SK-N-SH (cell line): ENCODE measurements at regions not wholly inside any gene's neighbourhood (a gene's known extent, or its start where the extent isn't known, plus 50 kb on each side); places are given as distances from the start of the nearest gene placed in this dataset.

Experiments
- JUND ChIP-seq: IDR thresholded peaks from 2 replicates; pipeline ENCODE4 v1.4.0; 2012
- TF ChIP-seq, protein P1 (sequence below): IDR thresholded peaks from 2 replicates; pipeline ENCODE4; 2012
- TF ChIP-seq, protein P2 (sequence below): fragments of 200-600 bp; sonication (generic); IDR thresholded peaks from 2 replicates; pipeline ENCODE4 v1.6.1; 2017; ENCODE audit warnings: antibody characterized with exemption, mild to moderate bottlenecking, moderate library complexity

DNA sequence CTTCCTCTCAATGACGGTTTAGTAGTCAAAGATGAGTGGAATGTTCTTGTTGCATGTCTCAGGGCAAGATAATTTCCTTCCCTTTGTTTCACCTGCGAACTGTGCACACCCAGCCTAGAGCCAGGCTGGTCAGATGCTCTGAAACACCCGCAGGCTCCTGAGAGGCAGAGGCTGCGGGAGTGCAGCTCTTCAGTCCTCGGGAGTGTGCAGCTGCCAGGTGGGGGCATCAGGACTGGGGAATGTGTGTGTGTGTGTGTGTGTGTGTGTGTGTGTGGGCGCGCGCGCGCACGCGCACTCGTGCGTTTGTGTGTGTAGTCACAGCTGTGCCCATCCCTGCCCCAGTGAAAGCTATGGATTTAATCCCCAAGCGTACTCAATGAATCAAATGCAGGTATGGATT, 136.2 kb upstream of the NTM start:
- TF ChIP-seq, protein P1, sequence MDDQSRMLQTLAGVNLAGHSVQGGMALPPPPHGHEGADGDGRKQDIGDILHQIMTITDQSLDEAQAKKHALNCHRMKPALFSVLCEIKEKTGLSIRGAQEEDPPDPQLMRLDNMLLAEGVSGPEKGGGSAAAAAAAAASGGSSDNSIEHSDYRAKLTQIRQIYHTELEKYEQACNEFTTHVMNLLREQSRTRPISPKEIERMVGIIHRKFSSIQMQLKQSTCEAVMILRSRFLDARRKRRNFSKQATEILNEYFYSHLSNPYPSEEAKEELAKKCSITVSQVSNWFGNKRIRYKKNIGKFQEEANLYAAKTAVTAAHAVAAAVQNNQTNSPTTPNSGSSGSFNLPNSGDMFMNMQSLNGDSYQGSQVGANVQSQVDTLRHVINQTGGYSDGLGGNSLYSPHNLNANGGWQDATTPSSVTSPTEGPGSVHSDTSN: no peak
- TF ChIP-seq JUND: no peak
- TF ChIP-seq, protein P2, sequence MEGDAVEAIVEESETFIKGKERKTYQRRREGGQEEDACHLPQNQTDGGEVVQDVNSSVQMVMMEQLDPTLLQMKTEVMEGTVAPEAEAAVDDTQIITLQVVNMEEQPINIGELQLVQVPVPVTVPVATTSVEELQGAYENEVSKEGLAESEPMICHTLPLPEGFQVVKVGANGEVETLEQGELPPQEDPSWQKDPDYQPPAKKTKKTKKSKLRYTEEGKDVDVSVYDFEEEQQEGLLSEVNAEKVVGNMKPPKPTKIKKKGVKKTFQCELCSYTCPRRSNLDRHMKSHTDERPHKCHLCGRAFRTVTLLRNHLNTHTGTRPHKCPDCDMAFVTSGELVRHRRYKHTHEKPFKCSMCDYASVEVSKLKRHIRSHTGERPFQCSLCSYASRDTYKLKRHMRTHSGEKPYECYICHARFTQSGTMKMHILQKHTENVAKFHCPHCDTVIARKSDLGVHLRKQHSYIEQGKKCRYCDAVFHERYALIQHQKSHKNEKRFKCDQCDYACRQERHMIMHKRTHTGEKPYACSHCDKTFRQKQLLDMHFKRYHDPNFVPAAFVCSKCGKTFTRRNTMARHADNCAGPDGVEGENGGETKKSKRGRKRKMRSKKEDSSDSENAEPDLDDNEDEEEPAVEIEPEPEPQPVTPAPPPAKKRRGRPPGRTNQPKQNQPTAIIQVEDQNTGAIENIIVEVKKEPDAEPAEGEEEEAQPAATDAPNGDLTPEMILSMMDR: no peak
